ENCODE measurements at regions not wholly inside any gene's neighbourhood (a gene's known extent, or its start where the extent isn't known, plus 50 kb on each side); places are given as distances from the start of the nearest gene placed in this dataset.

GRCh38 chr6:99137314-99137713 is 189.6 kb upstream of the FBXL4 start:
- H3K27me3 Mint-ChIP-seq (ENCODE audit: low read depth), result no peaks in the 10 kb centered on the region; the same call in 1 of the 2 replicates

More at GRCh38 chr6:99137314-99137713, 189.6 kb upstream of the FBXL4 start:
- Histone ChIP-seq H2BK12ac (ENCODE audit: insufficient read length, low read depth, low read length) (no peak overlapping the region), H2BK5ac (ENCODE audit: insufficient read length, low read length) (no peak overlapping the region), H4K5ac (ENCODE audit: insufficient read length, low read depth, low read length) (no peak overlapping the region), H2AK5ac (ENCODE audit: insufficient read length, low read length) (no peak overlapping the region), H3K56ac (ENCODE audit: insufficient read length, low read depth, low read length) (no peak overlapping the region), H3K79me2 (ENCODE audit: insufficient read depth, low read length) (no peaks in the 10 kb centered on the region), H3K4ac (ENCODE audit: low read depth, low read length) (no peak overlapping the region), H2BK15ac (ENCODE audit: low read depth, low read length) (no peak overlapping the region), H3K9me3 (ENCODE audit: control insufficient read depth, low read depth, low read length) (no peaks in the 10 kb centered on the region), H3K23ac (ENCODE audit: insufficient read length, low read depth, low read length) (no peak overlapping the region), H3K18ac (ENCODE audit: insufficient read length, low read depth, low read length) (no peak overlapping the region), H4K20me1 (ENCODE audit: control insufficient read depth, insufficient read depth, insufficient read length) (no peaks in the 10 kb centered on the region), H2BK20ac (ENCODE audit: low read depth, low read length, poor library complexity, severe bottlenecking) (no peak overlapping the region), H2BK120ac (ENCODE audit: low read depth, low read length, poor library complexity, severe bottlenecking) (no peak overlapping the region), H3K14ac (ENCODE audit: insufficient read depth, low read length) (no peak overlapping the region), H4K91ac (ENCODE audit: insufficient read length, low read depth, low read length) (no peak overlapping the region), H3K23me2 (ENCODE audit: insufficient read length, low read depth, low read length, poor library complexity, severe bottlenecking) (no peaks in the 10 kb centered on the region), H3T11ph (ENCODE audit: low read length) (no peak overlapping the region), H3K27ac (ENCODE audit: insufficient read length, low read depth, low read length) (no peak overlapping the region), H3K4me1 (ENCODE audit: insufficient read depth, low read length) (no peaks in the 10 kb centered on the region), H3K4me2 (ENCODE audit: insufficient read depth, insufficient read length, low read length) (no peak overlapping the region), H3K79me1 (ENCODE audit: insufficient read depth, low read depth, low read length, poor library complexity, severe bottlenecking) (no peaks in the 10 kb centered on the region), H2AFZ (ENCODE audit: low read length) (no peak overlapping the region), H3K27me3 (ENCODE audit: insufficient read depth, low read length) (no peaks in the 10 kb centered on the region), H3K9ac (ENCODE audit: extremely low read depth, insufficient read length, low read length) (no peak overlapping the region), H4K8ac (replicated peaks; ENCODE audit: insufficient read length, low read depth, low read length) (no peak overlapping the region)
- H3K4me3 Mint-ChIP-seq, result no peak overlapping the region
- whole genome bisulfite sequencing (ENCODE audit: extremely low coverage, insufficient read length, low lambda C conversion rate), result no CpG with 5 or more reads among the region's 3 CpGs
- H3K9me3 Mint-ChIP-seq, result peaks cover 8 to 9% of the 10 kb centered on the region in 2 experiments; a peak in 4 of 5 replicates
- H3K4me1 Mint-ChIP-seq, result peaks cover 0 to 9% of the 10 kb centered on the region in 2 experiments; a peak in 3 of 4 replicates
- no peak for DNase-seq
- peaks cover 0 to 4% (median 2%) of the 10 kb centered on the region in 3 experiments; a peak in 2 of 7 replicates for H3K36me3 Mint-ChIP-seq (ENCODE audit: insufficient read depth in 1 of 3, low read depth in 3 of 3)
- TF ChIP-seq CTCF (conservative IDR thresholded peaks at IDR 0.05), result no peak
- no peak overlapping the region; a peak in 1 of 7 replicates for H3K27ac Mint-ChIP-seq
